Stimulated activated naive CD8-positive, alpha-beta T cell treated with anti-CD3 and anti-CD28 coated beads, Interleukin-15, Interleukin-2, amounts not matched to agents 100 ng/mL and 50 ng/mL, for 24 hours (primary cell): ENCODE measurements at regions not wholly inside any gene's neighbourhood (a gene's known extent, or its start where the extent isn't known, plus 50 kb on each side); places are given as distances from the start of the nearest gene placed in this dataset.

Source experiments
- H3K27ac Mint-ChIP-seq: one replicate; pipeline ENCODE4 v1.8.0; 2021; ENCODE audit warnings: mild to moderate bottlenecking, mixed read lengths
- H3K27me3 Mint-ChIP-seq: one replicate; pipeline ENCODE4 v1.8.0; 2021; ENCODE audit warnings: mixed read lengths
- H3K36me3 Mint-ChIP-seq: one replicate; pipeline ENCODE4 v1.8.0; 2021; ENCODE audit warnings: low read depth, mixed read lengths
- H3K4me1 Mint-ChIP-seq: one replicate; pipeline ENCODE4 v1.8.0; 2021; ENCODE audit warnings: low read depth, mixed read lengths
- H3K4me3 Mint-ChIP-seq: one replicate; pipeline ENCODE4 v1.8.0; 2021; ENCODE audit warnings: mild to moderate bottlenecking, mixed read lengths
- H3K9me3 Mint-ChIP-seq: one replicate; pipeline ENCODE4 v1.8.0; 2021; ENCODE audit warnings: mixed read lengths

- Mint-ChIP-seq H3K9me3 (no peaks in the 10 kb centered on the region), H3K27me3 (no peaks in the 10 kb centered on the region), H3K4me1 (no peaks in the 10 kb centered on the region), H3K4me3 (no peak overlapping the region), H3K36me3 (no peaks in the 10 kb centered on the region), H3K27ac (no peak overlapping the region)
Measured at GRCh38 chr20:39849171-39849570, 839.9 kb downstream of the MAFB start.

GRCh38 chr20:39839399-39840119, 849.5 kb downstream of the MAFB start:
- Mint-ChIP-seq H3K9me3 (no peaks in the 10 kb centered on the region), H3K27me3 (no peaks in the 10 kb centered on the region), H3K36me3 (no peaks in the 10 kb centered on the region), H3K27ac (no peak overlapping the region), H3K4me3 (no peak overlapping the region), H3K4me1 (no peaks in the 10 kb centered on the region)

GRCh38 chr20:39837561-39837960, 851.5 kb downstream of the MAFB start:
- Mint-ChIP-seq H3K27ac (no peak overlapping the region), H3K4me1 (no peaks in the 10 kb centered on the region), H3K4me3 (no peak overlapping the region), H3K36me3 (no peaks in the 10 kb centered on the region), H3K27me3 (no peaks in the 10 kb centered on the region), H3K9me3 (no peaks in the 10 kb centered on the region)

- Mint-ChIP-seq H3K4me1 (no peaks in the 10 kb centered on the region), H3K27me3 (no peaks in the 10 kb centered on the region), H3K36me3 (no peaks in the 10 kb centered on the region), H3K9me3 (no peaks in the 10 kb centered on the region), H3K4me3 (no peak overlapping the region), H3K27ac (no peak overlapping the region)
Measured at GRCh38 chr20:39835130-39835842, 853.8 kb downstream of the MAFB start.

GRCh38 chr20:39830903-39831302, 858.1 kb downstream of the MAFB start:
- Mint-ChIP-seq H3K4me1 (no peaks in the 10 kb centered on the region), H3K27me3 (peaks cover 6% of the 10 kb centered on the region), H3K27ac (no peak overlapping the region), H3K4me3 (no peak overlapping the region), H3K36me3 (no peaks in the 10 kb centered on the region), H3K9me3 (no peaks in the 10 kb centered on the region)

GRCh38 chr20:39829661-39830060, 859.4 kb downstream of the MAFB start:
- Mint-ChIP-seq H3K9me3 (no peaks in the 10 kb centered on the region), H3K36me3 (no peaks in the 10 kb centered on the region), H3K4me3 (no peak overlapping the region), H3K27ac (no peak overlapping the region), H3K4me1 (no peaks in the 10 kb centered on the region), H3K27me3 (peaks cover 6% of the 10 kb centered on the region)

- no peaks in the 10 kb centered on the region for H3K9me3 Mint-ChIP-seq
- no peaks in the 10 kb centered on the region for H3K4me1 Mint-ChIP-seq
- H3K4me3 Mint-ChIP-seq = no peak overlapping the region
- no peak overlapping the region for H3K27ac Mint-ChIP-seq
- no peaks in the 10 kb centered on the region for H3K36me3 Mint-ChIP-seq
- H3K27me3 Mint-ChIP-seq = peaks cover 6% of the 10 kb centered on the region
Measured at GRCh38 chr20:39829256-39829655, 859.8 kb downstream of the MAFB start.

- no peaks in the 10 kb centered on the region for H3K36me3 Mint-ChIP-seq
Measured at GRCh38 chr20:39825950-39826349, 863.1 kb downstream of the MAFB start.

GRCh38 chr20:39825524-39825923, 863.4 kb downstream of the DHX35 start:
- no peaks in the 10 kb centered on the region for H3K9me3 Mint-ChIP-seq
- peaks cover 6% of the 10 kb centered on the region for H3K27me3 Mint-ChIP-seq
- no peaks in the 10 kb centered on the region for H3K36me3 Mint-ChIP-seq
- no peak overlapping the region for H3K4me3 Mint-ChIP-seq
- H3K4me1 Mint-ChIP-seq = no peaks in the 10 kb centered on the region
- no peak overlapping the region for H3K27ac Mint-ChIP-seq

More at GRCh38 chr20:39825950-39826349, 863.1 kb downstream of the MAFB start:
- Mint-ChIP-seq H3K4me3 (no peak overlapping the region), H3K9me3 (no peaks in the 10 kb centered on the region), H3K27me3 (peaks cover 6% of the 10 kb centered on the region), H3K27ac (no peak overlapping the region), H3K4me1 (no peaks in the 10 kb centered on the region)

GRCh38 chr20:39823224-39823623, 861.1 kb downstream of the DHX35 start:
- H3K27ac Mint-ChIP-seq = no peak overlapping the region
- H3K27me3 Mint-ChIP-seq = peaks cover 6% of the 10 kb centered on the region
- H3K9me3 Mint-ChIP-seq = peaks cover 2% of the 10 kb centered on the region
- H3K4me3 Mint-ChIP-seq = no peak overlapping the region
- no peaks in the 10 kb centered on the region for H3K4me1 Mint-ChIP-seq
- no peaks in the 10 kb centered on the region for H3K36me3 Mint-ChIP-seq

GRCh38 chr20:39822667-39823066, 860.5 kb downstream of the DHX35 start:
- Mint-ChIP-seq H3K9me3 (peaks cover 3% of the 10 kb centered on the region), H3K36me3 (no peaks in the 10 kb centered on the region)

GRCh38 chr20:39813190-39813829, 851.2 kb downstream of the DHX35 start:
- H3K9me3 Mint-ChIP-seq = peaks cover 10% of the 10 kb centered on the region
- H3K36me3 Mint-ChIP-seq = no peaks in the 10 kb centered on the region
- no peak overlapping the region for H3K4me3 Mint-ChIP-seq
- no peak overlapping the region for H3K27ac Mint-ChIP-seq
- H3K27me3 Mint-ChIP-seq = no peaks in the 10 kb centered on the region
- H3K4me1 Mint-ChIP-seq = no peaks in the 10 kb centered on the region

More at GRCh38 chr20:39822667-39823066, 860.5 kb downstream of the DHX35 start:
- Mint-ChIP-seq H3K4me1 (no peaks in the 10 kb centered on the region), H3K4me3 (no peak overlapping the region), H3K27me3 (peaks cover 2% of the 10 kb centered on the region), H3K27ac (no peak overlapping the region)

- no peaks in the 10 kb centered on the region for H3K27me3 Mint-ChIP-seq
- no peak overlapping the region for H3K4me3 Mint-ChIP-seq
- no peaks in the 10 kb centered on the region for H3K4me1 Mint-ChIP-seq
- no peaks in the 10 kb centered on the region for H3K36me3 Mint-ChIP-seq
- H3K9me3 Mint-ChIP-seq = peaks cover 6% of the 10 kb centered on the region
- H3K27ac Mint-ChIP-seq = no peak overlapping the region
Measured at GRCh38 chr20:39812116-39812515, 850.0 kb downstream of the DHX35 start.

GRCh38 chr20:39810309-39810708, 848.2 kb downstream of the DHX35 start:
- Mint-ChIP-seq H3K4me3 (no peak overlapping the region), H3K27me3 (no peaks in the 10 kb centered on the region), H3K4me1 (no peaks in the 10 kb centered on the region), H3K27ac (no peak overlapping the region), H3K9me3 (no peaks in the 10 kb centered on the region), H3K36me3 (no peaks in the 10 kb centered on the region)

- no peaks in the 10 kb centered on the region for H3K4me1 Mint-ChIP-seq
- H3K4me3 Mint-ChIP-seq = no peak overlapping the region
- no peaks in the 10 kb centered on the region for H3K9me3 Mint-ChIP-seq
- H3K36me3 Mint-ChIP-seq = no peaks in the 10 kb centered on the region
- H3K27me3 Mint-ChIP-seq = no peaks in the 10 kb centered on the region
- H3K27ac Mint-ChIP-seq = no peak overlapping the region
Measured at GRCh38 chr20:39808613-39809012, 846.5 kb downstream of the DHX35 start.
